GM23338 (cell line): ENCODE measurements at regions not wholly inside any gene's neighbourhood (a gene's known extent, or its start where the extent isn't known, plus 50 kb on each side); places are given as distances from the start of the nearest gene placed in this dataset.

Source experiments
- ATAC-seq: fragments of 200-7000 bp; cut with Tn5 transposase; 3 replicates; pipeline ENCODE4 v1.9.1; 2020
- DNase-seq: peaks from one replicate; pipeline ENCODE4 v3.0.0-alpha.2; 2015; ENCODE audit warnings: low spot score
- H2AFZ ChIP-seq: fragments of 200-600 bp; sonication (generic); 2 replicates; pipeline ENCODE4 v1.8.0; 2016; ENCODE audit warnings: antibody characterized with exemption, mild to moderate bottlenecking, moderate library complexity
- H3F3A ChIP-seq: fragments of 200-600 bp; sonication (generic); replicated peaks from 2 replicates; pipeline ENCODE4 v1.8.0; 2017; ENCODE audit warnings: antibody characterized with exemption, mixed run types, low read depth
- H3K27ac ChIP-seq: fragments of 200-600 bp; sonication (generic); 2 replicates; pipeline ENCODE4 v1.6.1; 2016; ENCODE audit warnings: low read depth
- H3K27me3 ChIP-seq: fragments of 200-600 bp; sonication (generic); 2 replicates; pipeline ENCODE4 v1.8.0; 2016; ENCODE audit warnings: mild to moderate bottlenecking, mixed run types, moderate library complexity; ENCODE audit not compliant: insufficient read depth
- H3K36me3 ChIP-seq: fragments of 200-600 bp; sonication (generic); 2 replicates; pipeline ENCODE4 v1.8.0; 2016; ENCODE audit warnings: mild to moderate bottlenecking; ENCODE audit not compliant: insufficient read depth
- H3K4me1 ChIP-seq: fragments of 200-600 bp; sonication (generic); 2 replicates; pipeline ENCODE4 v1.8.0; 2016; ENCODE audit warnings: mild to moderate bottlenecking, moderate library complexity; ENCODE audit not compliant: insufficient read depth
- H3K4me2 ChIP-seq: fragments of 200-600 bp; sonication (generic); 2 replicates; pipeline ENCODE4 v1.7.1; 2017; ENCODE audit warnings: mixed run types
- H3K4me3 ChIP-seq: fragments of 200-600 bp; sonication (generic); 2 replicates; pipeline ENCODE4 v1.6.1; 2016; ENCODE audit warnings: mixed run types
- H3K79me2 ChIP-seq: fragments of 200-600 bp; sonication (generic); replicated peaks from 2 replicates; pipeline ENCODE4 v1.8.0; 2017; ENCODE audit warnings: mild to moderate bottlenecking; ENCODE audit not compliant: insufficient read depth
- H3K9me2 ChIP-seq: fragments of 200-600 bp; sonication (generic); 2 replicates; pipeline ENCODE4 v1.8.0; 2017; ENCODE audit not compliant: insufficient read depth
- H4K20me1 ChIP-seq: fragments of 200-600 bp; sonication (generic); replicated peaks from 2 replicates; pipeline ENCODE4 v1.8.0; 2017; ENCODE audit warnings: mild to moderate bottlenecking; ENCODE audit not compliant: insufficient read depth
- H3K27ac Mint-ChIP-seq: 2 replicates; pipeline ENCODE4 v1.8.0; 2020; ENCODE audit warnings: inconsistent platforms, mild to moderate bottlenecking, moderate library complexity, mixed read lengths
- H3K27me3 Mint-ChIP-seq: 3 replicates; pipeline ENCODE4 v1.8.0; 2022; ENCODE audit warnings: low read depth, mild to moderate bottlenecking, moderate library complexity, mixed read lengths, inconsistent platforms; ENCODE audit not compliant: insufficient read depth, poor library complexity
- H3K36me3 Mint-ChIP-seq: 3 replicates; pipeline ENCODE4 v1.8.0; 2021; ENCODE audit warnings: low read depth, mild to moderate bottlenecking, inconsistent platforms, moderate library complexity, mixed read lengths
- H3K4me1 Mint-ChIP-seq: 3 replicates; pipeline ENCODE4 v1.8.0; 2020; ENCODE audit warnings: mild to moderate bottlenecking, inconsistent platforms, mixed read lengths
- H3K4me3 Mint-ChIP-seq: 3 replicates; pipeline ENCODE4 v1.8.0; 2021; ENCODE audit warnings: moderate library complexity, mild to moderate bottlenecking, inconsistent platforms, mixed read lengths
- H3K9me3 Mint-ChIP-seq: 3 replicates; pipeline ENCODE4 v1.8.0; 2020; ENCODE audit warnings: moderate library complexity, mild to moderate bottlenecking, inconsistent platforms, mixed read lengths
- CREB1 ChIP-seq: fragments of 250-450 bp; sonication (Bioruptor Pico); IDR thresholded peaks from 2 replicates; pipeline ENCODE4 v1.5.0; 2020; ENCODE audit warnings: low read depth, mild to moderate bottlenecking, moderate library complexity
- EZH2 ChIP-seq: fragments of 200-600 bp; sonication (generic); IDR thresholded peaks from one replicate; pipeline ENCODE4 v1.8.0; 2017; ENCODE audit warnings: antibody characterized with exemption, mild to moderate bottlenecking, low read depth; ENCODE audit not compliant: unreplicated experiment
- NANOG ChIP-seq: IDR thresholded peaks from 2 replicates; pipeline ENCODE4 v1.6.1; 2016; ENCODE audit warnings: antibody characterized with exemption, borderline replicate concordance
- STAT1 ChIP-seq: IDR thresholded peaks from one replicate; pipeline ENCODE4 v1.6.1; 2016; ENCODE audit warnings: antibody characterized with exemption; ENCODE audit not compliant: unreplicated experiment
- ZNF114 ChIP-seq: fragments of 250-450 bp; sonication (Bioruptor Pico); IDR thresholded peaks from 2 replicates; pipeline ENCODE4 v1.5.0; 2020; ENCODE audit warnings: mild to moderate bottlenecking, moderate library complexity
- ZNF331 ChIP-seq: fragments of 250-450 bp; sonication (Bioruptor Pico); IDR thresholded peaks from 2 replicates; pipeline ENCODE4 v1.5.0; 2020; ENCODE audit warnings: low read depth, mild to moderate bottlenecking, moderate library complexity
- TF ChIP-seq, protein P1 (sequence below): IDR thresholded peaks from one replicate; pipeline ENCODE4 v1.6.1; 2018; ENCODE audit warnings: antibody characterized with exemption; ENCODE audit not compliant: unreplicated experiment
- TF ChIP-seq, protein P2 (sequence below), 2 experiments: fragments of 200-600 bp in 1 of 2; sonication (generic) in 1 of 2; conservative IDR thresholded peaks; 2 replicates each; pipeline versions ENCODE4 v1.5.1 to v1.6.1; 2016 to 2017; ENCODE audit warnings: antibody characterized with exemption in 2 of 2, low read depth in 2 of 2, mild to moderate bottlenecking in 2 of 2, moderate library complexity in 1 of 2
- TF ChIP-seq, protein P3 (sequence below): fragments of 250-450 bp; sonication (Bioruptor Pico); IDR thresholded peaks from 2 replicates; pipeline ENCODE4 v1.5.0; 2020; ENCODE audit warnings: mild to moderate bottlenecking, moderate library complexity

DNA sequence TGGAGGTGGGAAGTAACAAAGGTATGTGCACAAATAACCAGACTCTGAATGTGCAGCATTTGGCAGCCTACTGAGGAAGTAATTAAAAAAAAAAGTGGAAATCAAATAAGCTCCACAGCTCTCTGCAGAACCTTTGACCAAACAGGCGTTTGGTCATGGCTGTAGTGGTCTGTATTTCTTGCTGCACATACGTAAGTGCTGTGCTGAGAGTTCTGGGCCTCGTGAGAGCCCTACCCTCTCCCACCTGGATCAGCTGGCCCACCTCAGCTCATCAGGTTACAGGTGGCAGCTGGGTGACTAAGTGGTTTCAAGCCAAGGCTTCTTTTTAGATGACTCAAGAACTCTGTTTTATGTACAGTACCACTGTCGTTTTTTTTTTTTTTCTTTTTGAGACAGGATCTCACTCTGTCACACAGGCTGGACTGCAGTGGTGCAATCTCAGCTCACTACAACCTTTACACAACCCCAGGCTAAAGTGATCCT lies 178.2 kb upstream of the KLF6 start:
- Mint-ChIP-seq H3K4me3 (no peak overlapping the region), H3K27me3 (peaks cover 8% of the 10 kb centered on the region), H3K9me3 (no peaks in the 10 kb centered on the region), H3K36me3 (no peaks in the 10 kb centered on the region), H3K27ac (no peak overlapping the region), H3K4me1 (peaks cover 24% of the 10 kb centered on the region)
- no peak overlapping the region for H2AFZ ChIP-seq
- no peak for TF ChIP-seq ZNF331 (CRISPR knock-in tag)
- H3K4me1 ChIP-seq: peaks cover 4% of the 10 kb centered on the region; the same call in 1 of the 2 replicates
- no peaks in the 10 kb centered on the region for H3K79me2 ChIP-seq
- no peaks in the 10 kb centered on the region for H3K27me3 ChIP-seq
- ATAC-seq (no peak), DNase-seq (no peak)
- H3K9me2 ChIP-seq: no peaks in the 10 kb centered on the region
- H4K20me1 ChIP-seq: no peaks in the 10 kb centered on the region
- no peak overlapping the region for H3K27ac ChIP-seq
- no peaks in the 10 kb centered on the region for H3F3A ChIP-seq
- no peak overlapping the region for H3K4me3 ChIP-seq
- H3K36me3 ChIP-seq: no peaks in the 10 kb centered on the region; the same call in 1 of the 2 replicates
- no peak overlapping the region for H3K4me2 ChIP-seq

DNA sequence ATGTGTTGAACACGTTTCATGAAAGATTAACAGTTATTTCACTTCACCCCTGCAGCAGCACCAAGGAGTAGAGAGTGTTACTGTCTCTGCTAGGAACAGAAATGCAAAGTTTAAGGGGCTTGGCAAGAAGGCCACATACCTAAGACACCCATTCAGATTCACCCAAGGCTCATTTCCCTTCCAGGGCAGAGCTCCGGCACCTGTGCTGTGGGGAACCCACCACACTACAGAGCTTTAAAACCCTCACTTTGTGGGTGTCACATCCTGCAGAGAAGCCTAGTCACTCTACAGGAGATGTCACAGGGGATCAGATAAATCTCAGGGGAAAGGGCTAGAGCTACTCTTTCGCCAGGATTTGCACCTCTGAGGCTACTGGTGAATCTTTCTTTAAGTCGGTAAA lies 176.1 kb upstream of the KLF6 start:
- H3K4me1 Mint-ChIP-seq: peaks cover 32% of the 10 kb centered on the region
- no peak overlapping the region for H3K4me2 ChIP-seq
- TF ChIP-seq ZNF331 (CRISPR knock-in tag) (no peak), CREB1 (CRISPR knock-in tag) (no peak), ZNF114 (no peak), NANOG (no peak), EZH2 (no peak), STAT1 (no peak)
- TF ChIP-seq, protein P1, sequence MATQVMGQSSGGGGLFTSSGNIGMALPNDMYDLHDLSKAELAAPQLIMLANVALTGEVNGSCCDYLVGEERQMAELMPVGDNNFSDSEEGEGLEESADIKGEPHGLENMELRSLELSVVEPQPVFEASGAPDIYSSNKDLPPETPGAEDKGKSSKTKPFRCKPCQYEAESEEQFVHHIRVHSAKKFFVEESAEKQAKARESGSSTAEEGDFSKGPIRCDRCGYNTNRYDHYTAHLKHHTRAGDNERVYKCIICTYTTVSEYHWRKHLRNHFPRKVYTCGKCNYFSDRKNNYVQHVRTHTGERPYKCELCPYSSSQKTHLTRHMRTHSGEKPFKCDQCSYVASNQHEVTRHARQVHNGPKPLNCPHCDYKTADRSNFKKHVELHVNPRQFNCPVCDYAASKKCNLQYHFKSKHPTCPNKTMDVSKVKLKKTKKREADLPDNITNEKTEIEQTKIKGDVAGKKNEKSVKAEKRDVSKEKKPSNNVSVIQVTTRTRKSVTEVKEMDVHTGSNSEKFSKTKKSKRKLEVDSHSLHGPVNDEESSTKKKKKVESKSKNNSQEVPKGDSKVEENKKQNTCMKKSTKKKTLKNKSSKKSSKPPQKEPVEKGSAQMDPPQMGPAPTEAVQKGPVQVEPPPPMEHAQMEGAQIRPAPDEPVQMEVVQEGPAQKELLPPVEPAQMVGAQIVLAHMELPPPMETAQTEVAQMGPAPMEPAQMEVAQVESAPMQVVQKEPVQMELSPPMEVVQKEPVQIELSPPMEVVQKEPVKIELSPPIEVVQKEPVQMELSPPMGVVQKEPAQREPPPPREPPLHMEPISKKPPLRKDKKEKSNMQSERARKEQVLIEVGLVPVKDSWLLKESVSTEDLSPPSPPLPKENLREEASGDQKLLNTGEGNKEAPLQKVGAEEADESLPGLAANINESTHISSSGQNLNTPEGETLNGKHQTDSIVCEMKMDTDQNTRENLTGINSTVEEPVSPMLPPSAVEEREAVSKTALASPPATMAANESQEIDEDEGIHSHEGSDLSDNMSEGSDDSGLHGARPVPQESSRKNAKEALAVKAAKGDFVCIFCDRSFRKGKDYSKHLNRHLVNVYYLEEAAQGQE: no peak
- TF ChIP-seq, protein P2, sequence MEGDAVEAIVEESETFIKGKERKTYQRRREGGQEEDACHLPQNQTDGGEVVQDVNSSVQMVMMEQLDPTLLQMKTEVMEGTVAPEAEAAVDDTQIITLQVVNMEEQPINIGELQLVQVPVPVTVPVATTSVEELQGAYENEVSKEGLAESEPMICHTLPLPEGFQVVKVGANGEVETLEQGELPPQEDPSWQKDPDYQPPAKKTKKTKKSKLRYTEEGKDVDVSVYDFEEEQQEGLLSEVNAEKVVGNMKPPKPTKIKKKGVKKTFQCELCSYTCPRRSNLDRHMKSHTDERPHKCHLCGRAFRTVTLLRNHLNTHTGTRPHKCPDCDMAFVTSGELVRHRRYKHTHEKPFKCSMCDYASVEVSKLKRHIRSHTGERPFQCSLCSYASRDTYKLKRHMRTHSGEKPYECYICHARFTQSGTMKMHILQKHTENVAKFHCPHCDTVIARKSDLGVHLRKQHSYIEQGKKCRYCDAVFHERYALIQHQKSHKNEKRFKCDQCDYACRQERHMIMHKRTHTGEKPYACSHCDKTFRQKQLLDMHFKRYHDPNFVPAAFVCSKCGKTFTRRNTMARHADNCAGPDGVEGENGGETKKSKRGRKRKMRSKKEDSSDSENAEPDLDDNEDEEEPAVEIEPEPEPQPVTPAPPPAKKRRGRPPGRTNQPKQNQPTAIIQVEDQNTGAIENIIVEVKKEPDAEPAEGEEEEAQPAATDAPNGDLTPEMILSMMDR (conservative IDR thresholded peaks at IDR 0.05; ENCODE audit: low read depth in 2 of 2): no peak
- TF ChIP-seq, protein P3, sequence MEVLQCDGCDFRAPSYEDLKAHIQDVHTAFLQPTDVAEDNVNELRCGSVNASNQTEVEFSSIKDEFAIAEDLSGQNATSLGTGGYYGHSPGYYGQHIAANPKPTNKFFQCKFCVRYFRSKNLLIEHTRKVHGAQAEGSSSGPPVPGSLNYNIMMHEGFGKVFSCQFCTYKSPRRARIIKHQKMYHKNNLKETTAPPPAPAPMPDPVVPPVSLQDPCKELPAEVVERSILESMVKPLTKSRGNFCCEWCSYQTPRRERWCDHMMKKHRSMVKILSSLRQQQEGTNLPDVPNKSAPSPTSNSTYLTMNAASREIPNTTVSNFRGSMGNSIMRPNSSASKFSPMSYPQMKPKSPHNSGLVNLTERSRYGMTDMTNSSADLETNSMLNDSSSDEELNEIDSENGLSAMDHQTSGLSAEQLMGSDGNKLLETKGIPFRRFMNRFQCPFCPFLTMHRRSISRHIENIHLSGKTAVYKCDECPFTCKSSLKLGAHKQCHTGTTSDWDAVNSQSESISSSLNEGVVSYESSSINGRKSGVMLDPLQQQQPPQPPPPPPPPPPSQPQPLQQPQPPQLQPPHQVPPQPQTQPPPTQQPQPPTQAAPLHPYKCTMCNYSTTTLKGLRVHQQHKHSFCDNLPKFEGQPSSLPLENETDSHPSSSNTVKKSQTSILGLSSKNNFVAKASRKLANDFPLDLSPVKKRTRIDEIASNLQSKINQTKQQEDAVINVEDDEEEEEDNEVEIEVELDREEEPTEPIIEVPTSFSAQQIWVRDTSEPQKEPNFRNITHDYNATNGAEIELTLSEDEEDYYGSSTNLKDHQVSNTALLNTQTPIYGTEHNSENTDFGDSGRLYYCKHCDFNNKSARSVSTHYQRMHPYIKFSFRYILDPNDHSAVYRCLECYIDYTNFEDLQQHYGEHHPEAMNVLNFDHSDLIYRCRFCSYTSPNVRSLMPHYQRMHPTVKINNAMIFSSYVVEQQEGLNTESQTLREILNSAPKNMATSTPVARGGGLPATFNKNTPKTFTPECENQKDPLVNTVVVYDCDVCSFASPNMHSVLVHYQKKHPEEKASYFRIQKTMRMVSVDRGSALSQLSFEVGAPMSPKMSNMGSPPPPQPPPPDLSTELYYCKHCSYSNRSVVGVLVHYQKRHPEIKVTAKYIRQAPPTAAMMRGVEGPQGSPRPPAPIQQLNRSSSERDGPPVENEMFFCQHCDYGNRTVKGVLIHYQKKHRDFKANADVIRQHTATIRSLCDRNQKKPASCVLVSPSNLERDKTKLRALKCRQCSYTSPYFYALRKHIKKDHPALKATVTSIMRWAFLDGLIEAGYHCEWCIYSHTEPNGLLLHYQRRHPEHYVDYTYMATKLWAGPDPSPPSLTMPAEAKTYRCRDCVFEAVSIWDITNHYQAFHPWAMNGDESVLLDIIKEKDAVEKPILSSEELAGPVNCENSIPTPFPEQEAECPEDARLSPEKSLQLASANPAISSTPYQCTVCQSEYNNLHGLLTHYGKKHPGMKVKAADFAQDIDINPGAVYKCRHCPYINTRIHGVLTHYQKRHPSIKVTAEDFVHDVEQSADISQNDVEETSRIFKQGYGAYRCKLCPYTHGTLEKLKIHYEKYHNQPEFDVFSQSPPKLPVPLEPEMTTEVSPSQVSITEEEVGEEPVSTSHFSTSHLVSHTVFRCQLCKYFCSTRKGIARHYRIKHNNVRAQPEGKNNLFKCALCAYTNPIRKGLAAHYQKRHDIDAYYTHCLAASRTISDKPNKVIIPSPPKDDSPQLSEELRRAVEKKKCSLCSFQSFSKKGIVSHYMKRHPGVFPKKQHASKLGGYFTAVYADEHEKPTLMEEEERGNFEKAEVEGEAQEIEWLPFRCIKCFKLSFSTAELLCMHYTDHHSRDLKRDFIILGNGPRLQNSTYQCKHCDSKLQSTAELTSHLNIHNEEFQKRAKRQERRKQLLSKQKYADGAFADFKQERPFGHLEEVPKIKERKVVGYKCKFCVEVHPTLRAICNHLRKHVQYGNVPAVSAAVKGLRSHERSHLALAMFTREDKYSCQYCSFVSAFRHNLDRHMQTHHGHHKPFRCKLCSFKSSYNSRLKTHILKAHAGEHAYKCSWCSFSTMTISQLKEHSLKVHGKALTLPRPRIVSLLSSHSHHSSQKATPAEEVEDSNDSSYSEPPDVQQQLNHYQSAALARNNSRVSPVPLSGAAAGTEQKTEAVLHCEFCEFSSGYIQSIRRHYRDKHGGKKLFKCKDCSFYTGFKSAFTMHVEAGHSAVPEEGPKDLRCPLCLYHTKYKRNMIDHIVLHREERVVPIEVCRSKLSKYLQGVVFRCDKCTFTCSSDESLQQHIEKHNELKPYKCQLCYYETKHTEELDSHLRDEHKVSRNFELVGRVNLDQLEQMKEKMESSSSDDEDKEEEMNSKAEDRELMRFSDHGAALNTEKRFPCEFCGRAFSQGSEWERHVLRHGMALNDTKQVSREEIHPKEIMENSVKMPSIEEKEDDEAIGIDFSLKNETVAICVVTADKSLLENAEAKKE (CRISPR knock-in tag): no peak

More for the DNA sequence above, 176.1 kb upstream of the KLF6 start:
- Histone ChIP-seq H2AFZ (no peak overlapping the region), H3K36me3 (no peaks in the 10 kb centered on the region; the same call in 1 of the 2 replicates), H3F3A (no peaks in the 10 kb centered on the region), H4K20me1 (no peaks in the 10 kb centered on the region), H3K9me2 (no peaks in the 10 kb centered on the region), H3K4me1 (peaks cover 4% of the 10 kb centered on the region; the same call in 1 of the 2 replicates), H3K4me3 (no peak overlapping the region), H3K27ac (no peak overlapping the region), H3K27me3 (no peaks in the 10 kb centered on the region), H3K79me2 (no peaks in the 10 kb centered on the region)
- H3K4me3 Mint-ChIP-seq: no peak overlapping the region
- H3K27ac Mint-ChIP-seq: peak overlapping the region; percentile 94
- H3K27me3 Mint-ChIP-seq: peaks cover 8% of the 10 kb centered on the region
- ATAC-seq (peak; percentile 77), DNase-seq (peak; percentile 26)
- H3K36me3 Mint-ChIP-seq: no peaks in the 10 kb centered on the region
- H3K9me3 Mint-ChIP-seq: no peaks in the 10 kb centered on the region
